LNCAP (cell line): ENCODE measurements at regions not wholly inside any gene's neighbourhood (a gene's known extent, or its start where the extent isn't known, plus 50 kb on each side); places are given as distances from the start of the nearest gene placed in this dataset.

Experiments
- TF ChIP-seq, protein P1 (sequence below): fragments of 450-650 bp; IDR thresholded peaks from 2 replicates; pipeline ENCODE4 v1.5.1; 2017; ENCODE audit warnings: mild to moderate bottlenecking

DNA sequence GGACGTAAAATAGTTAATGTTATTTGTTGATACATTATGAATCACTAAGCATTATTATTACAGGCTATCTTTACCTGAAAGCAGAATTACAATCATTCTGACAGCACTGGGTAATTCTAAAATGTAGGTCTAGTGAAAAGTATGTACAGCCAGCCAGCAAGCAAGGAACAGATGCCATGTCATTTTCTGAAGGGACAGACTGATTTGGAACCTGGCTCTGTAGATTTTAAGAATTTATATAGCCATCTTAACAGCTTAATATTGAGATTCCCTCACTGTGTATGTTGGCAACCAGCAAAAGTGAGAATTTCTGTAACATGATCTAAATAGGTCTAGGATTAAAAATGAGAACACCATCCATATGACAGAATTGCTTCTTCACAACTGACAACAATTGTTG, 359.4 kb downstream of the ZIC4 start:
- TF ChIP-seq, protein P1, sequence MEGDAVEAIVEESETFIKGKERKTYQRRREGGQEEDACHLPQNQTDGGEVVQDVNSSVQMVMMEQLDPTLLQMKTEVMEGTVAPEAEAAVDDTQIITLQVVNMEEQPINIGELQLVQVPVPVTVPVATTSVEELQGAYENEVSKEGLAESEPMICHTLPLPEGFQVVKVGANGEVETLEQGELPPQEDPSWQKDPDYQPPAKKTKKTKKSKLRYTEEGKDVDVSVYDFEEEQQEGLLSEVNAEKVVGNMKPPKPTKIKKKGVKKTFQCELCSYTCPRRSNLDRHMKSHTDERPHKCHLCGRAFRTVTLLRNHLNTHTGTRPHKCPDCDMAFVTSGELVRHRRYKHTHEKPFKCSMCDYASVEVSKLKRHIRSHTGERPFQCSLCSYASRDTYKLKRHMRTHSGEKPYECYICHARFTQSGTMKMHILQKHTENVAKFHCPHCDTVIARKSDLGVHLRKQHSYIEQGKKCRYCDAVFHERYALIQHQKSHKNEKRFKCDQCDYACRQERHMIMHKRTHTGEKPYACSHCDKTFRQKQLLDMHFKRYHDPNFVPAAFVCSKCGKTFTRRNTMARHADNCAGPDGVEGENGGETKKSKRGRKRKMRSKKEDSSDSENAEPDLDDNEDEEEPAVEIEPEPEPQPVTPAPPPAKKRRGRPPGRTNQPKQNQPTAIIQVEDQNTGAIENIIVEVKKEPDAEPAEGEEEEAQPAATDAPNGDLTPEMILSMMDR: no peak

GRCh38 chr3:147038481-147038880, 367.9 kb downstream of the ZIC4 start:
- TF ChIP-seq, protein P1: no peak

DNA sequence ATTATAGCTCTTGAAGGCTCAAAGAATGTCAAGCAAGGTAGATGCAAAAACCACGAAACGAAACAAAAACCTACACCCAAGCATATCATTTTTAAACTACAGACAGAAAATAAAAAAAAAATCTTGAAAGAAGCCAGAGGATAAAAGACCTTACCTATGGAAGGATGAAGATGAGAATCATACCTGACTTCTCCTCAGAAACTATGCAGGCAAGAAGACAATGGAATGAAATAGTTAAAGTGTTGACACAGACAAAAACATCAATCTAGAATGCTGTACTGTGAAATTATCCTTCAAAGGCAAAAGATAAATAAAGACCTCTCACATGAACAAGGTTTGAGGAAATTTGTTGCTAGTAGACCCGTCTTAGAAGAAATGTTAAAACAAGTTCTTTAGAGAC, 372.0 kb downstream of the ZIC4 start:
- TF ChIP-seq, protein P1: no peak

- TF ChIP-seq, protein P1: no peak
These were observed 376.1 kb downstream of the ZIC4 start for GRCh38 chr3:147030274-147030673.

GRCh38 chr3:147015334-147015733, 391.0 kb downstream of the ZIC4 start:
- TF ChIP-seq, protein P1: no peak

GRCh38 chr3:147008886-147009285, 397.5 kb downstream of the ZIC4 start:
- TF ChIP-seq, protein P1: no peak

GRCh38 chr3:147008458-147008857, 397.9 kb downstream of the ZIC4 start:
- TF ChIP-seq, protein P1: no peak

DNA sequence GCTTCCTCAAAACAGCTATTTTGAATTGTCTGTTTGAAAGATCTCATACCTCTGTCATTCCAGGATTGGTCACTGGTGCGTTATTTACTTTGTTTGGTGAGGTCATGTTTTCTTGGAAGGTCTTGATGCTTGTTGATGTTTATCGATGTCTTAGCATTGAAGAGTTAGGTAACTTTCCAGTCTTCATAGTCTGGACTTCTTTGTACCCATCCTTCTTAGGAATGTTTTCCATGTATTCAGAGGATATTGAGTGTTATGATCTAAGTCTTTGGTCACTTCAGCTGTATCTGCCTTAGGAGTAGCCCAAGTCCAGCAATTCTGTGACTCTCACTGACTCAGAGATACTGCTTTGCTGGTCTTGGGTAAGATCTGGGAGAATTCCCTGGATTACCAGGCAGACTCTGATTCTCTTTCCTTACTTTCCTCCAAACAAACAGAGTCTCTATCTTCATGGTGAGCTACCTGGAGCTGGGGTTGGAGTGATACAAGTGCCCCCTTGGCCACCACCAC, 398.6 kb downstream of the ZIC4 start:
- TF ChIP-seq, protein P1: no peak
